Epithelial cell of esophagus (primary cell): ENCODE measurements at regions not wholly inside any gene's neighbourhood (a gene's known extent, or its start where the extent isn't known, plus 50 kb on each side); places are given as distances from the start of the nearest gene placed in this dataset.

Experiments used
- DNase-seq: peaks from one replicate; pipeline ENCODE4 v3.0.0; 2010; ENCODE audit warnings: low read depth
- H3K4me3 ChIP-seq: 2 replicates; pipeline ENCODE4 v1.5.1; 2011; ENCODE audit warnings: mild to moderate bottlenecking, low read length, control low read depth
- CTCF ChIP-seq: IDR thresholded peaks from 2 replicates; pipeline ENCODE4 v1.5.1; 2011; ENCODE audit warnings: low read depth, mild to moderate bottlenecking, low read length, control low read depth, inconsistent platforms; ENCODE audit not compliant: insufficient read depth; ENCODE audit errors: missing control alignments

GRCh38 chr3:69567710-69568052 is 171.6 kb upstream of the MITF start:
- no peak overlapping the region for H3K4me3 ChIP-seq
- no peak for TF ChIP-seq CTCF
- no peak for DNase-seq

- peak; percentile 72 for DNase-seq
- no peak overlapping the region for H3K4me3 ChIP-seq
- no peak for TF ChIP-seq CTCF
Measured at GRCh38 chr3:69567023-69567709, 172.1 kb upstream of the MITF start.

- no peak overlapping the region for H3K4me3 ChIP-seq
- TF ChIP-seq CTCF, result no peak
- DNase-seq, result no peak
Measured at GRCh38 chr3:69566275-69566674, 173.0 kb upstream of the MITF start.

GRCh38 chr3:69565316-69565715 is 173.9 kb upstream of the MITF start:
- no peak overlapping the region for H3K4me3 ChIP-seq
- no peak for TF ChIP-seq CTCF
- DNase-seq, result peak; percentile 25

GRCh38 chr3:69563981-69564380 is 175.3 kb upstream of the MITF start:
- no peak overlapping the region for H3K4me3 ChIP-seq
- no peak for DNase-seq
- no peak for TF ChIP-seq CTCF

- no peak for TF ChIP-seq CTCF
- DNase-seq, result no peak
- H3K4me3 ChIP-seq, result no peak overlapping the region
Measured at GRCh38 chr3:69563151-69563550, 176.1 kb upstream of the MITF start.

- no peak for TF ChIP-seq CTCF
- no peak for DNase-seq
- no peak overlapping the region for H3K4me3 ChIP-seq
Measured at GRCh38 chr3:69562020-69562419, 176.1 kb upstream of the FRMD4B start.
